SU-DHL-6 (cell line): ENCODE measurements at regions not wholly inside any gene's neighbourhood (a gene's known extent, or its start where the extent isn't known, plus 50 kb on each side); places are given as distances from the start of the nearest gene placed in this dataset.

Source experiments
- H2AFZ ChIP-seq: fragments of 200-600 bp; sonication (generic); 2 replicates; pipeline ENCODE4 v1.6.1; 2014; ENCODE audit warnings: low read depth, mild to moderate bottlenecking, moderate library complexity, mixed read lengths, antibody characterized with exemption, low read length; ENCODE audit not compliant: severe bottlenecking
- H3F3A ChIP-seq: fragments of 200-600 bp; shearing (Covaris generic); 2 replicates; pipeline ENCODE4 v1.6.0; 2016; ENCODE audit warnings: antibody characterized with exemption, mild to moderate bottlenecking; ENCODE audit not compliant: insufficient read depth
- H3K27ac ChIP-seq: fragments of 200-600 bp; sonication (generic); 2 replicates; pipeline ENCODE4 v1.5.1; 2016; ENCODE audit warnings: low read depth, mild to moderate bottlenecking, low read length, moderate library complexity, mixed read lengths
- H3K27me3 ChIP-seq: fragments of 200-600 bp; sonication (generic), shearing (Covaris generic); 2 replicates; pipeline ENCODE4 v1.6.0; 2014; ENCODE audit warnings: mild to moderate bottlenecking, low read length
- H3K36me3 ChIP-seq: fragments of 200-600 bp; sonication (generic); 2 replicates; pipeline ENCODE4 v1.6.1; 2014; ENCODE audit warnings: mild to moderate bottlenecking, low read length, mixed read lengths
- H3K4me2 ChIP-seq: fragments of 300-600, 200-600 bp; shearing (Covaris generic), sonication (generic); 2 replicates; pipeline ENCODE4 v1.6.0; 2014; ENCODE audit warnings: low read length, low read depth, mild to moderate bottlenecking; ENCODE audit not compliant: poor library complexity, severe bottlenecking
- H3K4me3 ChIP-seq: fragments of 200-600 bp; sonication (generic); 2 replicates; pipeline ENCODE4 v1.5.1; 2014; ENCODE audit warnings: antibody characterized with exemption, low read length, mild to moderate bottlenecking, mixed read lengths; ENCODE audit not compliant: insufficient read depth, poor library complexity, severe bottlenecking
- H3K79me2 ChIP-seq: fragments of 200-600 bp; sonication (generic); 2 replicates; pipeline ENCODE4 v1.6.1; 2014; ENCODE audit warnings: mild to moderate bottlenecking, low read length, moderate library complexity; ENCODE audit not compliant: insufficient read depth
- H3K9ac ChIP-seq: fragments of 200-600 bp; sonication (generic); 2 replicates; pipeline ENCODE4 v1.7.0; 2014; ENCODE audit warnings: mild to moderate bottlenecking, low read length
- H3K9me2 ChIP-seq: fragments of 200-600 bp; sonication (generic); replicated peaks from 2 replicates; pipeline ENCODE4 v1.6.1; 2014; ENCODE audit warnings: low read length; ENCODE audit not compliant: insufficient read depth
- H3K9me3 ChIP-seq: fragments of 200-600 bp; sonication (generic); 2 replicates; pipeline ENCODE4 v1.6.1; 2014; ENCODE audit warnings: low read length, mixed read lengths; ENCODE audit not compliant: insufficient read depth
- H4K20me1 ChIP-seq: fragments of 200-600 bp; sonication (generic); 2 replicates; pipeline ENCODE4 v1.6.1; 2014; ENCODE audit warnings: low read depth, mild to moderate bottlenecking, antibody characterized with exemption, low read length, moderate library complexity, mixed read lengths
- EZH2phosphoT487 ChIP-seq: fragments of 200-600 bp; sonication (generic), shearing (Covaris generic); conservative IDR thresholded peaks from 2 replicates; pipeline ENCODE4 v1.6.1; 2018; ENCODE audit warnings: mild to moderate bottlenecking, antibody characterized with exemption, low read length, moderate library complexity, mixed read lengths
- TF ChIP-seq, protein P1 (sequence below): fragments of 200-600 bp; sonication (generic); IDR thresholded peaks from one replicate; pipeline ENCODE4 v1.5.1; 2017; ENCODE audit warnings: antibody characterized with exemption, mild to moderate bottlenecking, low read length, moderate library complexity; ENCODE audit not compliant: insufficient read depth, poor library complexity, severe bottlenecking

GRCh38 chr14:97376310-97376709, 579.1 kb downstream of the VRK1 start:
- Histone ChIP-seq H3K27ac (no peak overlapping the region), H3K27me3 (no peaks in the 10 kb centered on the region), H2AFZ (no peak overlapping the region), H3K4me2 (no peak overlapping the region), H3K9ac (no peak overlapping the region), H3K9me2 (no peaks in the 10 kb centered on the region), H3K4me3 (no peak overlapping the region), H3F3A (no peaks in the 10 kb centered on the region), H3K9me3 (no peaks in the 10 kb centered on the region), H4K20me1 (no peaks in the 10 kb centered on the region), H3K36me3 (no peaks in the 10 kb centered on the region), H3K79me2 (no peaks in the 10 kb centered on the region)
- TF ChIP-seq, protein P1, sequence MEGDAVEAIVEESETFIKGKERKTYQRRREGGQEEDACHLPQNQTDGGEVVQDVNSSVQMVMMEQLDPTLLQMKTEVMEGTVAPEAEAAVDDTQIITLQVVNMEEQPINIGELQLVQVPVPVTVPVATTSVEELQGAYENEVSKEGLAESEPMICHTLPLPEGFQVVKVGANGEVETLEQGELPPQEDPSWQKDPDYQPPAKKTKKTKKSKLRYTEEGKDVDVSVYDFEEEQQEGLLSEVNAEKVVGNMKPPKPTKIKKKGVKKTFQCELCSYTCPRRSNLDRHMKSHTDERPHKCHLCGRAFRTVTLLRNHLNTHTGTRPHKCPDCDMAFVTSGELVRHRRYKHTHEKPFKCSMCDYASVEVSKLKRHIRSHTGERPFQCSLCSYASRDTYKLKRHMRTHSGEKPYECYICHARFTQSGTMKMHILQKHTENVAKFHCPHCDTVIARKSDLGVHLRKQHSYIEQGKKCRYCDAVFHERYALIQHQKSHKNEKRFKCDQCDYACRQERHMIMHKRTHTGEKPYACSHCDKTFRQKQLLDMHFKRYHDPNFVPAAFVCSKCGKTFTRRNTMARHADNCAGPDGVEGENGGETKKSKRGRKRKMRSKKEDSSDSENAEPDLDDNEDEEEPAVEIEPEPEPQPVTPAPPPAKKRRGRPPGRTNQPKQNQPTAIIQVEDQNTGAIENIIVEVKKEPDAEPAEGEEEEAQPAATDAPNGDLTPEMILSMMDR: no peak
- no peak for TF ChIP-seq EZH2phosphoT487

DNA sequence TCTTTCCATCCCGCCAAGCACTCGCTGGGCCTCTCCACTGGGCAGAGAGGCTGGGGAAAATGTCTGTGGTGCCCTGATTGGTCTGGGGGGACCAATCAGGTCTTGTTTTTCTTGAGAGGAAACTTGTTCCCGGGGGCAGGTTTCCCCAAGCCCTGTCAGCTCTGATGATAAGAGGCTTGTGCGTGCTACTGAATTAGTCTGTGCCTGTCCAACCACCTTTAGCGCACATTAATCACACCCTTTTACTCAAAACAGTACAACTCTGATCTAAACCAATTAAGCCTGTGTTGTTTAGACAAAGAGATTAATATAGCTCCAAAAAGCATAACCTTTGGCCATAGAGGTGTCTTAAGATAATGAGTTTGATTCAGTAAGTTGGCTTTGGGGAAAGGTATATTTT, 580.4 kb downstream of the VRK1 start:
- Histone ChIP-seq H2AFZ (no peak overlapping the region), H3K79me2 (no peaks in the 10 kb centered on the region), H3K36me3 (no peaks in the 10 kb centered on the region), H3K9me3 (no peaks in the 10 kb centered on the region), H3K27ac (no peak overlapping the region), H4K20me1 (no peaks in the 10 kb centered on the region), H3K4me3 (no peak overlapping the region), H3K27me3 (no peaks in the 10 kb centered on the region), H3F3A (no peaks in the 10 kb centered on the region), H3K4me2 (no peak overlapping the region), H3K9ac (no peak overlapping the region), H3K9me2 (no peaks in the 10 kb centered on the region)
- TF ChIP-seq, protein P1: no peak
- TF ChIP-seq EZH2phosphoT487: no peak

GRCh38 chr14:97379091-97379531, 581.9 kb downstream of the VRK1 start:
- no peak overlapping the region for H3K9ac ChIP-seq
- no peaks in the 10 kb centered on the region for H3K9me2 ChIP-seq
- H3K79me2 ChIP-seq: no peaks in the 10 kb centered on the region
- H4K20me1 ChIP-seq: no peaks in the 10 kb centered on the region
- H3K36me3 ChIP-seq: no peaks in the 10 kb centered on the region
- TF ChIP-seq, protein P1: no peak
- no peak for TF ChIP-seq EZH2phosphoT487
- H2AFZ ChIP-seq: no peak overlapping the region
- no peak overlapping the region for H3K4me2 ChIP-seq
- H3K27ac ChIP-seq: no peak overlapping the region
- H3K27me3 ChIP-seq: no peaks in the 10 kb centered on the region
- H3K4me3 ChIP-seq: no peak overlapping the region
- no peaks in the 10 kb centered on the region for H3K9me3 ChIP-seq
- H3F3A ChIP-seq: no peaks in the 10 kb centered on the region
